ENCODE measurements at regions not wholly inside any gene's neighbourhood (a gene's known extent, or its start where the extent isn't known, plus 50 kb on each side); places are given as distances from the start of the nearest gene placed in this dataset.

DNA sequence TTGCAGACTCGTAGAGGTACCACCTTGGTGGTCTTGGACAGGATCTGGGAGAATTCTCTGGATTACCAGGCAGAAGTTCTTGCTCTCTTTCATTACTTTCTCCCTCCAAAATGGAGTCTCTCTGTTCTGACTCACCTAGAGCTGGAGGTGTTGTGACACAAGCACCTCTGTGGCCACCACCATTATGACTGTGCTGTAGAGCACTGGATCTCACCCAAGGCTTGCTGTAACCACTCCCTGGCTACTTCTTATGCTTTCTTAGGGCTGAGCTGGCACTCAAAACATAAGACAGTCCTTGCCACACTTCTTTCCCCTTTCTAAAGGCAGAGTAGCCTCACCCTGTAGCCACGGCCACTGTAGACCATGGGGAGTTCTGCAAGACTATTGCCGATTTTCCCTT, 296.6 kb upstream of the DIPK2B start:
- TF ChIP-seq, protein P1, sequence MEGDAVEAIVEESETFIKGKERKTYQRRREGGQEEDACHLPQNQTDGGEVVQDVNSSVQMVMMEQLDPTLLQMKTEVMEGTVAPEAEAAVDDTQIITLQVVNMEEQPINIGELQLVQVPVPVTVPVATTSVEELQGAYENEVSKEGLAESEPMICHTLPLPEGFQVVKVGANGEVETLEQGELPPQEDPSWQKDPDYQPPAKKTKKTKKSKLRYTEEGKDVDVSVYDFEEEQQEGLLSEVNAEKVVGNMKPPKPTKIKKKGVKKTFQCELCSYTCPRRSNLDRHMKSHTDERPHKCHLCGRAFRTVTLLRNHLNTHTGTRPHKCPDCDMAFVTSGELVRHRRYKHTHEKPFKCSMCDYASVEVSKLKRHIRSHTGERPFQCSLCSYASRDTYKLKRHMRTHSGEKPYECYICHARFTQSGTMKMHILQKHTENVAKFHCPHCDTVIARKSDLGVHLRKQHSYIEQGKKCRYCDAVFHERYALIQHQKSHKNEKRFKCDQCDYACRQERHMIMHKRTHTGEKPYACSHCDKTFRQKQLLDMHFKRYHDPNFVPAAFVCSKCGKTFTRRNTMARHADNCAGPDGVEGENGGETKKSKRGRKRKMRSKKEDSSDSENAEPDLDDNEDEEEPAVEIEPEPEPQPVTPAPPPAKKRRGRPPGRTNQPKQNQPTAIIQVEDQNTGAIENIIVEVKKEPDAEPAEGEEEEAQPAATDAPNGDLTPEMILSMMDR (IDR thresholded peaks at IDR 0.05; ENCODE audit: low read depth, low read length) = no peak
- no peak for TF ChIP-seq POLR2A (IDR thresholded peaks at IDR 0.05; ENCODE audit: extremely low read depth, insufficient read length)
- TF ChIP-seq, protein P2, sequence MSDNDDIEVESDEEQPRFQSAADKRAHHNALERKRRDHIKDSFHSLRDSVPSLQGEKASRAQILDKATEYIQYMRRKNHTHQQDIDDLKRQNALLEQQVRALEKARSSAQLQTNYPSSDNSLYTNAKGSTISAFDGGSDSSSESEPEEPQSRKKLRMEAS (IDR thresholded peaks at IDR 0.05; ENCODE audit: low read depth, low read length) = no peak

Data from NB4 (cell line).